GM23248 (cell line): ENCODE measurements at regions not wholly inside any gene's neighbourhood (a gene's known extent, or its start where the extent isn't known, plus 50 kb on each side); places are given as distances from the start of the nearest gene placed in this dataset.

Source experiments
- DNase-seq: peaks from one replicate; pipeline ENCODE4 v3.0.0-alpha.2; 2015
- H2AFZ ChIP-seq: fragments of 200-600 bp; sonication (generic); 2 replicates; pipeline ENCODE4 v1.6.1; 2016; ENCODE audit warnings: antibody characterized with exemption
- H3F3A ChIP-seq: fragments of 200-600 bp; sonication (generic); 2 replicates; pipeline ENCODE4 v1.6.1; 2016; ENCODE audit warnings: mild to moderate bottlenecking, antibody characterized with exemption, mixed run types; ENCODE audit not compliant: insufficient read depth
- H3K27ac ChIP-seq: fragments of 200-600 bp; sonication (generic); 2 replicates; pipeline ENCODE4 v1.5.1; 2016; ENCODE audit warnings: mild to moderate bottlenecking
- H3K27me3 ChIP-seq: fragments of 200-600 bp; sonication (generic); replicated peaks from 2 replicates; pipeline ENCODE4 v1.6.1; 2016; ENCODE audit warnings: mild to moderate bottlenecking; ENCODE audit not compliant: insufficient read depth
- H3K36me3 ChIP-seq: fragments of 200-600 bp; sonication (generic); 2 replicates; pipeline ENCODE4 v1.6.1; 2016; ENCODE audit warnings: low read depth, mild to moderate bottlenecking
- H3K4me1 ChIP-seq: fragments of 200-600 bp; sonication (generic); 2 replicates; pipeline ENCODE4 v1.6.1; 2016; ENCODE audit warnings: mild to moderate bottlenecking; ENCODE audit not compliant: insufficient read depth
- H3K4me2 ChIP-seq: fragments of 200-600 bp; sonication (generic); one replicate; pipeline ENCODE4 v1.6.1; 2016; ENCODE audit warnings: mild to moderate bottlenecking; ENCODE audit not compliant: unreplicated experiment
- H3K4me3 ChIP-seq: fragments of 200-600 bp; sonication (generic); 2 replicates; pipeline ENCODE4 v1.5.1; 2016; ENCODE audit warnings: mild to moderate bottlenecking
- H3K79me2 ChIP-seq: fragments of 200-600 bp; sonication (generic); 2 replicates; pipeline ENCODE4 v1.6.1; 2016; ENCODE audit warnings: mild to moderate bottlenecking; ENCODE audit not compliant: insufficient read depth
- H3K9ac ChIP-seq: fragments of 200-600 bp; sonication (generic); 2 replicates; pipeline ENCODE4 v1.6.1; 2016; ENCODE audit warnings: mild to moderate bottlenecking
- H3K9me2 ChIP-seq: fragments of 200-600 bp; sonication (generic); 2 replicates; pipeline ENCODE4 v1.6.1; 2016; ENCODE audit warnings: mixed run types, mild to moderate bottlenecking, moderate library complexity; ENCODE audit not compliant: insufficient read depth
- H3K9me3 ChIP-seq: fragments of 200-600 bp; sonication (generic); one replicate; pipeline ENCODE4 v1.6.1; 2017; ENCODE audit warnings: low read depth
- H4K20me1 ChIP-seq: fragments of 200-600 bp; sonication (generic); 2 replicates; pipeline ENCODE4 v1.6.0; 2016; ENCODE audit not compliant: insufficient read depth
- EZH2 ChIP-seq: fragments of 200-600 bp; sonication (generic); IDR thresholded peaks from 2 replicates; pipeline ENCODE4 v1.6.1; 2018; ENCODE audit warnings: antibody characterized with exemption, mild to moderate bottlenecking; ENCODE audit not compliant: insufficient read depth, poor library complexity, severe bottlenecking
- EZH2phosphoT487 ChIP-seq: fragments of 200-600 bp; sonication (generic); IDR thresholded peaks from 2 replicates; pipeline ENCODE4 v1.6.1; 2018; ENCODE audit warnings: antibody characterized with exemption, moderate library complexity, mild to moderate bottlenecking, low read depth; ENCODE audit not compliant: insufficient read depth
- WGBS, 2 experiments: methylation state at CpG; one replicate each; pipeline ENCODE4 v1.1.6; 2015 to 2017; ENCODE audit warnings: low lambda C conversion rate in 2 of 2, low coverage in 1 of 2; ENCODE audit errors: missing lambda C conversion rate in 2 of 2; 5-methylcytosine and 5-hydroxymethylcytosine counted together
- in situ Hi-C: fragments of 300-500 bp; cut with MboI; formaldehyde crosslinking; loops from 2 replicates; pipeline ENCODE4 v1.15.0; 2020

DNA sequence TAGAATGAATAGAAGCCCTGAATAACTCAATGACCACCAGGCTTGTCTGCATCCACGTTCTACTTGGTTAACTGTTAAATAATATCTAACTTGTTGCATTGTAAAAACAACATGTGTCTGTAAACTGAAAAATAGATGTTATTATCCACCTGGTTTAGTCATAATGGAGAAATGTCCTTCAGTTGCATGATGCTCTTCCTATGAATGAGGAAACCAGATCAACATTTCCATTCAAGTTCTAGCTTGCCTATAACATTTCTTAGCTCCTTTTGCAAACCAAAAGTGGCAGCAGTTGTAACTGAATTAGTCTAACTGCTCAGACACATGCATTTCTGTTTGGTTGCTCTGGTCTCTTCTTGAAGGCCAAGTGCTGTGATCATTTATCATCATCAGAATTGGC lies 62.9 kb upstream of the BET1 start:
- no peak overlapping the region for H3K4me3 ChIP-seq
- H3F3A ChIP-seq, result peaks cover 25% of the 10 kb centered on the region
- H3K27me3 ChIP-seq, result no peaks in the 10 kb centered on the region
- H3K9ac ChIP-seq, result no peak overlapping the region
- peaks cover 58% of the 10 kb centered on the region for H3K4me1 ChIP-seq
- H3K79me2 ChIP-seq, result no peaks in the 10 kb centered on the region
- DNase-seq, result no peak
- no peak for TF ChIP-seq EZH2phosphoT487
- TF ChIP-seq EZH2, result no peak
- 96 to 97% methylated on average over 1 of the region's 1 CpG for WGBS, 2 experiments
- H3K36me3 ChIP-seq, result no peaks in the 10 kb centered on the region
- H4K20me1 ChIP-seq, result no peaks in the 10 kb centered on the region
- H3K9me3 ChIP-seq, result no peaks in the 10 kb centered on the region
- no peak overlapping the region for H2AFZ ChIP-seq
- no peak overlapping the region for H3K4me2 ChIP-seq
- H3K27ac ChIP-seq, result no peak overlapping the region
- peaks cover 6% of the 10 kb centered on the region; the same call in 1 of the 2 replicates for H3K9me2 ChIP-seq
- in situ Hi-C loops, result no loop called here

- no peak overlapping the region for H2AFZ ChIP-seq
- peak overlapping the region; percentile 61; the same call in 1 of the 2 replicates for H3K27ac ChIP-seq
- TF ChIP-seq EZH2phosphoT487, result no peak
- TF ChIP-seq EZH2, result no peak
- no peak overlapping the region for H3K9ac ChIP-seq
- no peak overlapping the region for H3K4me2 ChIP-seq
- peaks cover 22% of the 10 kb centered on the region for H3F3A ChIP-seq
- in situ Hi-C loops, result no loop called here
- H3K4me1 ChIP-seq, result peaks cover 53% of the 10 kb centered on the region
- 71 to 82% methylated on average over 3 of the region's 3 CpGs for WGBS, 2 experiments
- H3K36me3 ChIP-seq, result no peaks in the 10 kb centered on the region
- no peaks in the 10 kb centered on the region for H4K20me1 ChIP-seq
- peaks cover 6% of the 10 kb centered on the region; the same call in 1 of the 2 replicates for H3K9me2 ChIP-seq
- DNase-seq, result peak; percentile 60
- H3K79me2 ChIP-seq, result no peaks in the 10 kb centered on the region
- H3K9me3 ChIP-seq, result no peaks in the 10 kb centered on the region
- H3K27me3 ChIP-seq, result no peaks in the 10 kb centered on the region
- no peak overlapping the region for H3K4me3 ChIP-seq
These were observed 63.4 kb upstream of the BET1 start for GRCh38 chr7:94067506-94067905.

GRCh38 chr7:94069162-94069739 lies 65.1 kb upstream of the BET1 start:
- H3K36me3 ChIP-seq, result no peaks in the 10 kb centered on the region
- H2AFZ ChIP-seq, result no peak overlapping the region; the same call in 1 of the 2 replicates
- no peaks in the 10 kb centered on the region for H3K9me3 ChIP-seq
- no peaks in the 10 kb centered on the region for H4K20me1 ChIP-seq
- peak; percentile 27 for DNase-seq
- peak overlapping the region; percentile 61; the same call in 1 of the 2 replicates for H3K27ac ChIP-seq
- H3K9ac ChIP-seq, result no peak overlapping the region
- H3F3A ChIP-seq, result peaks cover 13% of the 10 kb centered on the region; the same call in 1 of the 2 replicates
- no peak overlapping the region for H3K4me3 ChIP-seq
- TF ChIP-seq EZH2, result no peak
- no peak for TF ChIP-seq EZH2phosphoT487
- H3K4me2 ChIP-seq, result no peak overlapping the region
- no peaks in the 10 kb centered on the region for H3K27me3 ChIP-seq
- no peaks in the 10 kb centered on the region for H3K79me2 ChIP-seq
- H3K4me1 ChIP-seq, result peaks cover 36% of the 10 kb centered on the region
- in situ Hi-C loops, result no loop called here
- no peaks in the 10 kb centered on the region for H3K9me2 ChIP-seq
- 92 to 96% methylated on average over 7 of the region's 7 CpGs for WGBS, 2 experiments

- H3K9me2 ChIP-seq, result no peaks in the 10 kb centered on the region
- no peaks in the 10 kb centered on the region for H3F3A ChIP-seq
- H3K27ac ChIP-seq, result no peak overlapping the region
- H3K4me1 ChIP-seq, result no peaks in the 10 kb centered on the region
- 87 to 88% methylated on average over 5 of the region's 5 CpGs for WGBS, 2 experiments
- TF ChIP-seq EZH2, result no peak
- TF ChIP-seq EZH2phosphoT487, result no peak
- no peak for DNase-seq
- H3K79me2 ChIP-seq, result no peaks in the 10 kb centered on the region
- H3K4me3 ChIP-seq, result no peak overlapping the region
- in situ Hi-C loops, result loop anchor here (10.0 kb wide), 1 partner anchor 176 kb away; the partner anchor contains the start of gene GNGT1
- no peaks in the 10 kb centered on the region for H4K20me1 ChIP-seq
- no peaks in the 10 kb centered on the region for H3K9me3 ChIP-seq
- H2AFZ ChIP-seq, result no peak overlapping the region
- H3K4me2 ChIP-seq, result no peak overlapping the region
- no peaks in the 10 kb centered on the region for H3K36me3 ChIP-seq
- no peak overlapping the region for H3K9ac ChIP-seq
- H3K27me3 ChIP-seq, result no peaks in the 10 kb centered on the region
These were observed 76.4 kb upstream of the BET1 start for GRCh38 chr7:94080551-94080950.

DNA sequence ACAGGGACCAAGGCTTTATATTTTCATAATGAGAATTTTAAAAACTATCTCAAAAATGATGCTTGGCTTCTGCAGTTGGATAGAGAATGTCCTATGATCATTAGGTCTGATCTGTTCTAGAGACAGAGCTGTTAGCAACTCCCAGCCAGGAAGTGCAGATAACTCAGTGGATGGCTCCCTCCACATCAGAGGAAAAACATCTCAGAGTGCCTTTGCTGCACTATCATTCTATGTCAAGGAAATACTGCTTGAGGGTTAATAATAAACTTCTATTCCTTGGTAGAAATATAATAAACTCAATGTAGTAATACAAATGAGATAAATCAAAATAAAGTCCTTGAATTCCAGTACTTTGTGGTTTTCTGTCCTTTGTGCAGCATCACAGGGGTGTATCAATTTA lies 78.0 kb upstream of the BET1 start:
- Histone ChIP-seq H4K20me1 (no peaks in the 10 kb centered on the region), H3K4me2 (no peak overlapping the region), H3K27me3 (no peaks in the 10 kb centered on the region), H3K79me2 (no peaks in the 10 kb centered on the region), H3K36me3 (no peaks in the 10 kb centered on the region), H3K9me3 (no peaks in the 10 kb centered on the region), H3K9me2 (no peaks in the 10 kb centered on the region), H3K9ac (no peak overlapping the region), H3K4me1 (no peaks in the 10 kb centered on the region), H3F3A (no peaks in the 10 kb centered on the region), H2AFZ (no peak overlapping the region), H3K4me3 (no peak overlapping the region), H3K27ac (no peak overlapping the region)
- TF ChIP-seq EZH2phosphoT487, result no peak
- TF ChIP-seq EZH2, result no peak
- in situ Hi-C loops, result loop anchor here (10.0 kb wide), 1 partner anchor 177 kb away; the partner anchor contains the start of gene GNGT1
- DNase-seq, result no peak
